HL-60 (cell line): ENCODE measurements at regions not wholly inside any gene's neighbourhood (a gene's known extent, or its start where the extent isn't known, plus 50 kb on each side); places are given as distances from the start of the nearest gene placed in this dataset.

Experiments used
- DNase-seq, 2 experiments: peaks; one replicate each; pipeline ENCODE4 v3.0.0-alpha.2; 2010 to 2020; ENCODE audit warnings: low read depth in 1 of 2, low spot score in 1 of 2
- H3K27ac ChIP-seq: fragments of 250-450 bp; sonication (Bioruptor Pico); replicated peaks from 2 replicates; pipeline ENCODE4 v1.5.1; 2020; ENCODE audit warnings: mild to moderate bottlenecking, moderate library complexity
- H3K27me3 ChIP-seq: fragments of 250-450 bp; sonication (Bioruptor Pico); 2 replicates; pipeline ENCODE4 v1.5.1; 2021; ENCODE audit warnings: mild to moderate bottlenecking, moderate library complexity; ENCODE audit not compliant: insufficient read depth, poor library complexity, severe bottlenecking
- H3K4me3 ChIP-seq: replicated peaks from 2 replicates; pipeline ENCODE4 v1.5.1; 2011; ENCODE audit warnings: mild to moderate bottlenecking, control low read depth, low read length; ENCODE audit not compliant: insufficient read depth
- CTCF ChIP-seq: IDR thresholded peaks from one replicate; pipeline ENCODE4 v1.5.1; 2011; ENCODE audit warnings: low read length, control low read depth, inconsistent platforms; ENCODE audit not compliant: insufficient read depth
- GABPA ChIP-seq: IDR thresholded peaks from 2 replicates; pipeline ENCODE4 v1.6.1; 2012; ENCODE audit warnings: low read depth
- POLR2AphosphoS5 ChIP-seq: IDR thresholded peaks from 2 replicates; pipeline ENCODE4 v1.6.1; 2012; ENCODE audit warnings: low read depth
- REST ChIP-seq: IDR thresholded peaks from 2 replicates; pipeline ENCODE4 v1.6.1; 2012; ENCODE audit warnings: low read depth; ENCODE audit not compliant: insufficient replicate concordance
- SPI1 ChIP-seq: IDR thresholded peaks from 2 replicates; pipeline ENCODE4 v1.6.1; 2012; ENCODE audit warnings: low read depth, mild to moderate bottlenecking, borderline replicate concordance

GRCh38 chr3:194837457-194838127 lies 151.9 kb downstream of the FAM43A start:
- Histone ChIP-seq H3K27me3 (no peaks in the 10 kb centered on the region), H3K4me3 (no peak overlapping the region), H3K27ac (no peak overlapping the region)
- no peak for DNase-seq
- TF ChIP-seq REST: no peak
- no peak for TF ChIP-seq CTCF
- no peak for TF ChIP-seq SPI1
- no peak for TF ChIP-seq POLR2AphosphoS5
- TF ChIP-seq GABPA: no peak

- H3K27ac ChIP-seq: no peak overlapping the region
- DNase-seq: no peak
- H3K4me3 ChIP-seq: no peak overlapping the region
- no peaks in the 10 kb centered on the region for H3K27me3 ChIP-seq
- TF ChIP-seq CTCF (no peak), REST (no peak), POLR2AphosphoS5 (no peak), GABPA (no peak), SPI1 (no peak)
Observed at GRCh38 chr3:194838236-194838635, 152.6 kb downstream of the FAM43A start.

GRCh38 chr3:194840661-194841514 lies 155.2 kb downstream of the FAM43A start:
- H3K27ac ChIP-seq: no peak overlapping the region
- TF ChIP-seq SPI1: no peak
- TF ChIP-seq POLR2AphosphoS5: no peak
- no peak for TF ChIP-seq REST
- no peak for TF ChIP-seq GABPA
- DNase-seq: no peak
- H3K27me3 ChIP-seq: no peaks in the 10 kb centered on the region
- H3K4me3 ChIP-seq: no peak overlapping the region
